Erythroblast (primary cell): ENCODE measurements at regions not wholly inside any gene's neighbourhood (a gene's known extent, or its start where the extent isn't known, plus 50 kb on each side); places are given as distances from the start of the nearest gene placed in this dataset.

ENCODE experiments used
- GATA1 ChIP-seq: IDR thresholded peaks from 2 replicates; pipeline ENCODE4 v1.6.1; 2011; ENCODE audit warnings: low read depth, mild to moderate bottlenecking, control low read depth, low read length, moderate library complexity
- POLR2A ChIP-seq: IDR thresholded peaks from 2 replicates; pipeline ENCODE4 v1.6.1; 2011; ENCODE audit warnings: mild to moderate bottlenecking, low read length

DNA sequence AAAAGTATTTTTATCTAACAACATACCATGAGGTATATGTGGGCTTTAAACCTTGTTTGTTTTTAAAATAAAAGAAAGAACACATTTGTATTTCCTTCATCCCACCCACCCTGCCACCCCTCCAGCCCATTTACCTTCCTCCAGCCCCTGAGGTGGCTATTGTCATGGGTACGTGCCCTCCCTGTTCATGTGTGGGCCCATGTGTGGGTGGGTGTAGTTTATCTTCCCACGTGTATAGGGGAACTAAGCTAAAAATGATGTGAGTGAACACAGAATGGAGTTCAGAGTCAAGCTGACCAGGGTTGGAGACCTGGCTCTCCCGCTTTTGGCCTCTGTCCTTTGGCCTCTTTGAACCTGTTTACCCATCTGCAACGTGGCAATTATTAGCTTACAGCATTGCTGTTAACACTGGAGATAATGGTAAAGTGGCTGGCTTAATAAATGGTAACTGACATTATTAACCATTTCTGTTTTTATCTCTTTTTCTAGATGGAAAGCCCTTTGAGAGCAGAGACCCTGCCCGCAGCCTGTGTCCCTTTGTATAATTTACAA, 78.1 kb upstream of the WDR26 start:
- TF ChIP-seq POLR2A = no peak
- no peak for TF ChIP-seq GATA1
